ENCODE measurements at regions not wholly inside any gene's neighbourhood (a gene's known extent, or its start where the extent isn't known, plus 50 kb on each side); places are given as distances from the start of the nearest gene placed in this dataset.
"Not testable (repeated sequence)": the region's sequence is repeated elsewhere in the genome, so short reads cannot be mapped to it uniquely, and the experiment has no call there.

DNA sequence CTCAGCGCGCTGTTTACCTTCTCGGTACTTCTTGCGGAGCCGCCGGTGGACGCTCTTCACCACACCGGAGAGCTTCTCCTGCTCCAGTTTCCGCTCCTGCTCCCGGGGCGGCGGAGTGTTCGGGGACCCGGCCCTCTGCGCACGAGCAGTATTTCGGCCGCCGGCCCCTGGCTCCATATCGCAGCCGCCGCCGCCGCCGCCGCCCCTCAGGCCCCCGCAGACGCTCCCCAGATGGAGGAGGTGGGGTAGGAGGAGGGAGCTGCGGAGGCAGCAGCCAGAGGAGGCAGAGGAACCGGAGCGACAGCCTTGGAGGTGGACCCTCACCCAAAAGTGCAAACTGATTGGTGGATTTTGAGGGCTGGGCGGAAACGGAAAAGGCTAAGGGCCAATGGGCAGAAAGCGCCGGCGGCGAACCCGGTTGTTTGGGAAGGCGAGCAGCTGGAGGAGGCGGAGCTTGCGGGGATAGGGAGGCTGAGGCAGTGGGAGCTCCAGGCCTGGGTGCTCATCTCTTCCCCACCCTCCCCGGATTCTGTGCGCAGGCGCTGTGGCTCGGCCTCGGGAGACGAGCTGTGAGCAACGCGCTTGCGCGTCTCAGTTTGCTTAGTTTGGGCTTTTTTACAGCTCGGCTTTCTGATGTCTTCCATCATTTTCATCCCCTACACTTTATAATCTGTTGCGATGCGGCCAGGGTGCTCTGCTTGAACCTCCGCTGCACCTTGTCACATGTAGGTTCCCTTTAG is 146.9 kb downstream of the GPR85 start:
- TF ChIP-seq, protein P1, sequence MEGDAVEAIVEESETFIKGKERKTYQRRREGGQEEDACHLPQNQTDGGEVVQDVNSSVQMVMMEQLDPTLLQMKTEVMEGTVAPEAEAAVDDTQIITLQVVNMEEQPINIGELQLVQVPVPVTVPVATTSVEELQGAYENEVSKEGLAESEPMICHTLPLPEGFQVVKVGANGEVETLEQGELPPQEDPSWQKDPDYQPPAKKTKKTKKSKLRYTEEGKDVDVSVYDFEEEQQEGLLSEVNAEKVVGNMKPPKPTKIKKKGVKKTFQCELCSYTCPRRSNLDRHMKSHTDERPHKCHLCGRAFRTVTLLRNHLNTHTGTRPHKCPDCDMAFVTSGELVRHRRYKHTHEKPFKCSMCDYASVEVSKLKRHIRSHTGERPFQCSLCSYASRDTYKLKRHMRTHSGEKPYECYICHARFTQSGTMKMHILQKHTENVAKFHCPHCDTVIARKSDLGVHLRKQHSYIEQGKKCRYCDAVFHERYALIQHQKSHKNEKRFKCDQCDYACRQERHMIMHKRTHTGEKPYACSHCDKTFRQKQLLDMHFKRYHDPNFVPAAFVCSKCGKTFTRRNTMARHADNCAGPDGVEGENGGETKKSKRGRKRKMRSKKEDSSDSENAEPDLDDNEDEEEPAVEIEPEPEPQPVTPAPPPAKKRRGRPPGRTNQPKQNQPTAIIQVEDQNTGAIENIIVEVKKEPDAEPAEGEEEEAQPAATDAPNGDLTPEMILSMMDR (IDR thresholded peaks at IDR 0.05; ENCODE audit: low read depth, low read length) = no peak
- peak; percentile 97 for DNase-seq (ENCODE audit: extremely low read depth, low read depth)

DNA sequence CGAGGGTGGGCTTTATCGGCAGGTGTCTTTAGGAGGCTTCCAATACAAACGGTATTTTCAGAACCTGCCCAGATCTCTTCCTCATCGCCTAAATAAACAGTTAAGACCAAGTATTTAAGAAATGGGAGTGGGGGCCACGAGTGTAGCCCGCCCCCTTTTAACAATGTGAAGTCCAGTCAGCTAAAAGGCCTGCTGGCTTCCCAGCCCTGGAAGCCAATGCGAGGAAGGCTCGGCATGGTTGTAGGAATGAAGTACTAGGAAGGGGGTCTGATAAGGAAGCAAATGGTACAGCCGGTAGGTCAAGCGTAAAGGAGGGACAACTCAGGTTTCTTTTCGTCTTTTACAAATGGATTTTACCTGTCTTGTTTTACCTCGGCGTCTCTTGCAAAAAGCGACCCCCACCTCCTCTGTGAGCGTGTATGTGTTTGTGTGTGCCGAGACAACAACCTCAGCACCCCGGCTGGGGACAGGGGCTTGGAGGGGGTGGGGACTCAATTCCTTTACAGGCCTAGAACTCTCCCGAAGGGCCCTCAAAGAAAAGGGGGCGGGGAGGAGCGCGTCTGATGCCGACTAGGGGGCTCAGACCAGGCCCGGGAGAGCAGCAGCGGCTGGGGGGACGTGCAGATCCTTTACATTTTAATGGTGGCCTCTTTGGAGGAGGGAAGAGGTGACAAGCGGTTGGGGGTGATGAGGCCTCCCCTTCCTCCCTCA is 147.6 kb downstream of the GPR85 start:
- TF ChIP-seq, protein P1 (IDR thresholded peaks at IDR 0.05; ENCODE audit: low read depth, low read length) = no peak
- no peak for DNase-seq (ENCODE audit: extremely low read depth, low read depth)

DNA sequence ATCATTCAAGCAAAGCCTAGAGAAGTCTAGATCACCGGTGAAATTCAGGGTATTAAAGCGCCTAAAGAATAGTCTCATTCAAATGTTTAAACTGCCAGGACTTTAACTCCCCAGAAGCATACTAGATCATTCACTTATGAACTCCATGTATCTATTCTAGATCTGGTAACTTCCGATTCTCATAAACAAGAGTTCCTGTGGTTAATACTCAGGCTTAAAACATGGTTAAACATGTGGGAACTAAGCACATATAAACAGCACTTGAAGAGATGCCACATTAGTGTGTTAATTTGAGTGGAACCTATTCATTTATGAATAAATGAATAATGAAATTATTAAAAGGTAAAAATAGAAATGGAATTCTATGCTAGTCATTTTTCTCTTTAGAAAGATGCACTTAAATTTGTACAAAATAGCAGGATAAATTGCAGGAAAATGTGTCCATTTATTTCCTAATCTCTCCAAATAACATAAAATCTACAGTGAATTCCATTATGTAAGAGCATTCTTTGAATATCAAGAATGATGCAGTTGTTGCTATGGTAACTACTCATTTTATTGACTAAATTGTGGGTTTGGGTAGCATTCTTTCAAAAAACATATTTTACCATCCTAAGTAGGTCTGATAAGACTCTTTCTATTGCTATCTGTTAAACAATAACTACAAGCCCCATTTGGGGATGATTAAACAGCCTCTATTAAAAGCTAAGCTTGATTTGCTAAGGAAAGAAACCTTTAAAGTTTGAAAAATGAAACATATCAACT is 147.6 kb upstream of the TMEM168 start:
- TF ChIP-seq, protein P1 (IDR thresholded peaks at IDR 0.05; ENCODE audit: low read depth, low read length) = no peak
- DNase-seq (ENCODE audit: extremely low read depth, low read depth) = no peak

DNA sequence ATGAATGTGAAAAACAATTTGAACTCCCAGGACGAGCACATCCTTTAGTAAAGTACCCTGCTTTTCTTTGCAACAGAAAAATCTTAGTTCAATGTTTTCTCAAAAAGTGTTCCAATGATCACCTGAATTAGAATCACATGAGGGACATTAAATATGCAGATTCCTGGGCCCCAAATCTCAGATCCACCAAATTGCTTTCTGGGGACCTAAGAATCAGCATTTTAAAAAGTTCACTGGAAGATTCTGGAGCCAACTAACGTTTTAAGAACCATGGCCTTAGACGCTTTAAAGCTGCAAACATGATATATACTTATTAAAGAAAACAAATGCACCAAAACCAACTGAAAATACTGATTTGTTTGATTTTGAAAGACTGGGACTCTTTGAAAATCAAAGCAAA is 143.4 kb upstream of the TMEM168 start:
- no peak for DNase-seq (ENCODE audit: extremely low read depth, low read depth)
- TF ChIP-seq, protein P1 (IDR thresholded peaks at IDR 0.05; ENCODE audit: low read depth, low read length) = no peak

DNA sequence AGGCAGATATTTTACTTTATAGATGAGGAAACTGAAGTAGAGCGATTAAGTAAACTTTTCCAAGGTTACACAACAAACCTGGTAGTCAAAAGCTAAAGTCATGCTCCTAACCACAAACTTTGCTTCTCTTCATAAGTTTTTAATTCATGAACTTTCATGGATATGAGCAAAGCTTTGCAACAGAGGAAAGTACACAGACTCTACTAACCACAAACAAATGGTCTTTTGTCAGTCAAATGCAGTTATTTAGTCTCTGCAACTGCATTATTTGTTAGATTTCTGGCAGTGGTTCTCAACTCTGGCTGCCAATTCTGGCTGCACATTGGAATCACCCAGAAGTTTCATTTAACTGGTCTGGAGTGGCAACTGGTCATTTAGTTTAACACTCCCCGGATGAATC is 140.6 kb upstream of the TMEM168 start:
- peak; percentile 63 for DNase-seq (ENCODE audit: extremely low read depth, low read depth)
- TF ChIP-seq, protein P1 (IDR thresholded peaks at IDR 0.05; ENCODE audit: low read depth, low read length) = no peak

DNA sequence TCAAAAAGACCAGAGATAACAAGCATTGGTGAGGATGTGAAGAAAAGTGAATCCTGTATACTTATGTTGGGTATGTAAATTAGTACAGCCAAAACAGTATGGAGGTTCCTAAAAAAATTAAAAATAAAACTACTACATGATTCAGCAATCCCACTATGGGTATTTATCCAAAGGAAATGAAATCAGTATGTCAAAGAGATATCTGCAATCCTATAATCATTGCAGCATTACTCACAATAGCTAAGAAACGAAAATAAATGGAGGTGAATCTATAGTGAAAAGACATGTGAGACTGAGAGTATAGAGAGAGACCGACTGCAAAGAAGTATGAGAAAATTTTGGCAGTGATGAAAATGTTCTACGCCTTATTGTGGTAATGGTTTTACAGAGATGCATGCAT is 139.2 kb upstream of the TMEM168 start:
- no peak for DNase-seq (ENCODE audit: extremely low read depth, low read depth)
- TF ChIP-seq, protein P1 (IDR thresholded peaks at IDR 0.05; ENCODE audit: low read depth, low read length) = no peak

DNA sequence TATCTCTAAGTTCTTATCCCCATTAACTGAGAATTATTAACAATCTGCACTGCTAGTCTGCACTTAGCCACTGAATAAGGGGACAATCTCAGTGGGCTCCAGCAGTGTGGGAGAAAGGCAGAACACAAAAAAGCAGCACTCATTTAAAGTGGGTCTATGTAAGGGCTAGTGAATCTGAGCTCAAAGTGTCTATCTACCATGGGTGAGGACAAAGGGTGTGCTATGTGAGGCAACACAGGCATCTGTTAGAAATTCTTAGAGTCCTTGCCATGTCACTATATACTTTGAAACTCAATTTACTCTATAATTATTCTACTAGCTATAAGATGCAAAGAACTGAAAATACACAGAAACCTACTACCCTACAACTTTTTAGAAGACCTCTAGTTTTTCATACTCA is 135.8 kb upstream of the TMEM168 start:
- TF ChIP-seq, protein P1 (IDR thresholded peaks at IDR 0.05; ENCODE audit: low read depth, low read length) = no peak
- no peak for DNase-seq (ENCODE audit: extremely low read depth, low read depth)

DNA sequence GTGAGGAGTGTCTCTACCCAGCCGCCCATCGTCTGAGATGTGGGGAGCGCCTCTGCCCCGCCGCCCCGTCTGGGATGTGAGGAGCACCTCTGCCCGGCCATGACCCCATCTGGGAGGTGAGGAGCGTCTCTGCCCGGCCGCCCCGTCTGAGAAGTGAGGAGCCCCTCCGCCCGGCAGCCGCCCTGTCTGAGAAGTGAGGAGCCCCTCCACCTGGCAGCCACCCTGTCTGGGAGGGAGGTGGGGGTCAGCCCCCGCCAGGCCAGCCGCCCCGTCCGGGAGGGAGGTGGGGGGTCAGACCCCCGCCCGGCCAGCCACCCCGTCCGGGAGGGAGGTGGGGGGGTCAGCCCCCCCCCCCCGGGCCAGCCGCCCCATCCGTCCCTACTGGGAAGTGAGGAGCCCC is 132.4 kb upstream of the TMEM168 start:
- not testable (repeated sequence) for DNase-seq (ENCODE audit: extremely low read depth, low read depth)

DNA sequence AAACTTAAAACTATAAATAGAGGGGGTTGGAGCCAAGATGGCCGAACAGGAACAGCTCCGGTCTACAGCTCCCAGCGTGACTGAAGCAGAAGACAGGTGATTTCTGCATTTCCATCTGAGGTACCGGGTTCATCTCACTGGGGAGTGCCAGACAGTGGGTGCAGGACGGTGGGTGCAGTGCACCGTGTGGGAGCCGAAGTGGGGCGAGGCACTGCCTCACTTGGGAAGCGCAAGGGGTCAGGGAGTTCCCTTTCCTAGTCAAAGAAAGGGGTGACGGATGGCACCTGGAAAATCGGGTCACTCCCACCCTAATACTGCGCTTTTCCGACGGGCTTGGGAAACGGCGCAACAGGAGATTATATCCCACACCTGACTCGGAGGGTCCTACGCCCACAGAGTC is 126.2 kb upstream of the TMEM168 start:
- not testable (repeated sequence) for DNase-seq (ENCODE audit: extremely low read depth, low read depth)

Measured in AG09319 (cell line).